KMS-11 (cell line): ENCODE measurements at regions not wholly inside any gene's neighbourhood (a gene's known extent, or its start where the extent isn't known, plus 50 kb on each side); places are given as distances from the start of the nearest gene placed in this dataset.

ENCODE experiments used
- H2AFZ ChIP-seq: fragments of 200-600 bp; sonication (generic); 2 replicates; pipeline ENCODE4 v1.6.1; 2016; ENCODE audit warnings: antibody characterized with exemption, mixed run types, low read depth
- H3K27ac ChIP-seq: fragments of 200-600 bp; sonication (generic); 2 replicates; pipeline ENCODE4 v1.6.1; 2016; ENCODE audit warnings: mild to moderate bottlenecking, mixed run types
- H3K27me3 ChIP-seq: fragments of 200-600 bp; sonication (generic); 2 replicates; pipeline ENCODE4 v1.6.1; 2017; ENCODE audit warnings: mild to moderate bottlenecking, low read depth, mixed run types, moderate library complexity; ENCODE audit not compliant: insufficient read depth
- H3K36me3 ChIP-seq: fragments of 200-600 bp; sonication (generic); 2 replicates; pipeline ENCODE4 v1.6.1; 2017; ENCODE audit warnings: mild to moderate bottlenecking, mixed run types; ENCODE audit not compliant: insufficient read depth
- H3K4me1 ChIP-seq: fragments of 200-600 bp; sonication (generic); 2 replicates; pipeline ENCODE4 v1.6.1; 2016; ENCODE audit warnings: mild to moderate bottlenecking, low read depth, mixed run types; ENCODE audit not compliant: poor library complexity, severe bottlenecking
- H3K4me2 ChIP-seq: fragments of 200-600 bp; sonication (generic); 2 replicates; pipeline ENCODE4 v1.7.0; 2016; ENCODE audit warnings: mild to moderate bottlenecking, mixed run types
- H3K4me3 ChIP-seq: fragments of 200-600 bp; sonication (generic); IDR thresholded peaks from 2 replicates; pipeline ENCODE4 v1.6.1; 2017; ENCODE audit warnings: low read depth, low read length, mixed read lengths; ENCODE audit not compliant: insufficient read depth
- H3K79me2 ChIP-seq: fragments of 200-600 bp; sonication (generic); 2 replicates; pipeline ENCODE4 v1.6.1; 2016; ENCODE audit warnings: low read depth, mixed run types; ENCODE audit not compliant: insufficient read depth
- H3K9ac ChIP-seq: fragments of 200-600 bp; sonication (generic); 2 replicates; pipeline ENCODE4 v1.6.1; 2016; ENCODE audit warnings: mild to moderate bottlenecking, mixed run types
- H4K20me1 ChIP-seq: fragments of 200-600 bp; sonication (generic); 2 replicates; pipeline ENCODE4 v1.6.1; 2016; ENCODE audit warnings: mild to moderate bottlenecking, mixed run types; ENCODE audit not compliant: insufficient read depth
- TF ChIP-seq, protein P1 (sequence below): fragments of 200-600 bp; sonication (generic); conservative IDR thresholded peaks from 2 replicates; pipeline ENCODE4 v1.6.1; 2017; ENCODE audit warnings: low read depth, mild to moderate bottlenecking, antibody characterized with exemption, low read length, moderate library complexity, mixed read lengths

DNA sequence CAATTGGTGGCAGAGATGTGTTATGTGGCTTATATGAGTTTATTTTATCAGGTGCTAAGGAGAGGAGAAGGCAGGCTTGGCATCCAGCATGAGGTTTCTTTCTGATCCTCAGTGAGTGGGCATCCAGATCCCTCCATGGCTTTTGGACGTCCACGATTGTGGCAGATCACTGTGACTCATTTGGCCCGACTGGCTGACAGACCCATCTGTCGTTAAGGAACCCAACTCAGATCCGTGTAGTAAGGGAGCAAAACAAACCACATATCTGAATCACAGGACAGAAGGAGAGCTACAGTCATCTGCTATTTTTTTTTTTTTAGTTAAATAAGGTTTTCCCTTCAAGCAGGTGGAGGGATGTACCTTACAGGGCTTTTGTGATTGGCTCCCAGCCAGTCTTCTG, 197.0 kb upstream of the KCNH8 start:
- Histone ChIP-seq H2AFZ (no peak overlapping the region), H3K4me1 (no peaks in the 10 kb centered on the region), H3K9ac (no peak overlapping the region), H3K79me2 (no peaks in the 10 kb centered on the region), H3K4me3 (no peak overlapping the region), H3K27ac (no peak overlapping the region), H4K20me1 (no peaks in the 10 kb centered on the region), H3K36me3 (no peaks in the 10 kb centered on the region), H3K27me3 (no peaks in the 10 kb centered on the region), H3K4me2 (no peak overlapping the region)
- TF ChIP-seq, protein P1, sequence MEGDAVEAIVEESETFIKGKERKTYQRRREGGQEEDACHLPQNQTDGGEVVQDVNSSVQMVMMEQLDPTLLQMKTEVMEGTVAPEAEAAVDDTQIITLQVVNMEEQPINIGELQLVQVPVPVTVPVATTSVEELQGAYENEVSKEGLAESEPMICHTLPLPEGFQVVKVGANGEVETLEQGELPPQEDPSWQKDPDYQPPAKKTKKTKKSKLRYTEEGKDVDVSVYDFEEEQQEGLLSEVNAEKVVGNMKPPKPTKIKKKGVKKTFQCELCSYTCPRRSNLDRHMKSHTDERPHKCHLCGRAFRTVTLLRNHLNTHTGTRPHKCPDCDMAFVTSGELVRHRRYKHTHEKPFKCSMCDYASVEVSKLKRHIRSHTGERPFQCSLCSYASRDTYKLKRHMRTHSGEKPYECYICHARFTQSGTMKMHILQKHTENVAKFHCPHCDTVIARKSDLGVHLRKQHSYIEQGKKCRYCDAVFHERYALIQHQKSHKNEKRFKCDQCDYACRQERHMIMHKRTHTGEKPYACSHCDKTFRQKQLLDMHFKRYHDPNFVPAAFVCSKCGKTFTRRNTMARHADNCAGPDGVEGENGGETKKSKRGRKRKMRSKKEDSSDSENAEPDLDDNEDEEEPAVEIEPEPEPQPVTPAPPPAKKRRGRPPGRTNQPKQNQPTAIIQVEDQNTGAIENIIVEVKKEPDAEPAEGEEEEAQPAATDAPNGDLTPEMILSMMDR: no peak

GRCh38 chr3:18946524-18946923, 201.8 kb upstream of the KCNH8 start:
- Histone ChIP-seq H3K4me2 (no peak overlapping the region), H3K9ac (no peak overlapping the region), H3K27me3 (no peaks in the 10 kb centered on the region), H3K27ac (no peak overlapping the region), H3K4me3 (no peak overlapping the region), H3K79me2 (no peaks in the 10 kb centered on the region), H4K20me1 (no peaks in the 10 kb centered on the region), H2AFZ (no peak overlapping the region), H3K36me3 (no peaks in the 10 kb centered on the region), H3K4me1 (no peaks in the 10 kb centered on the region)
- TF ChIP-seq, protein P1: no peak

DNA sequence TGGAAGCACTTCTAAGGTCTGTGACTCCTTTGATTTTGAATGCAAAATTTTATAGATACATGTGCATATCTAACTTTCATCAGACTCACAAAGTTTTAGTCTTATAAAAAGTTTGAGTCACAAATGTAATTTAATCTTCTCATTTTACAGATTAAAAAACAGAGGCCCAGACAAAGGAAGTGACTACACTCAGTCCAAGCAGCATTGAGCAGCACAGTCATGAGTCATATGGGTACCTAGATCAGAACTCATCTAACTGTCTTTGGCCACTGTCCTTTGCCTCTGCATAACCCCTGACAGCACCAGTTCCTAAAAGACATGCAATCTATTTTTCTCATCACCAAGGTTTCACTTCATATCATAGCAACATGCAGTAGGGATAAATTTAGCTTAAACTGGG, 210.7 kb upstream of the KCNH8 start:
- no peaks in the 10 kb centered on the region for H4K20me1 ChIP-seq
- no peaks in the 10 kb centered on the region for H3K27me3 ChIP-seq
- no peak overlapping the region for H3K4me2 ChIP-seq
- no peaks in the 10 kb centered on the region for H3K79me2 ChIP-seq
- H3K4me1 ChIP-seq: no peaks in the 10 kb centered on the region
- no peak overlapping the region for H3K27ac ChIP-seq
- TF ChIP-seq, protein P1: no peak
- no peak overlapping the region for H3K4me3 ChIP-seq
- no peak overlapping the region for H3K9ac ChIP-seq
- H3K36me3 ChIP-seq: no peaks in the 10 kb centered on the region
- H2AFZ ChIP-seq: no peak overlapping the region

- Histone ChIP-seq H3K79me2 (no peaks in the 10 kb centered on the region), H3K4me2 (no peak overlapping the region), H2AFZ (no peak overlapping the region), H4K20me1 (no peaks in the 10 kb centered on the region), H3K4me1 (no peaks in the 10 kb centered on the region), H3K27me3 (no peaks in the 10 kb centered on the region), H3K4me3 (no peak overlapping the region), H3K27ac (no peak overlapping the region), H3K9ac (no peak overlapping the region), H3K36me3 (no peaks in the 10 kb centered on the region)
- TF ChIP-seq, protein P1: no peak
Observed at GRCh38 chr3:18919158-18919557, 229.2 kb upstream of the KCNH8 start.
